ENCODE measurements at regions not wholly inside any gene's neighbourhood (a gene's known extent, or its start where the extent isn't known, plus 50 kb on each side); places are given as distances from the start of the nearest gene placed in this dataset.
A peak's percentile ranks its signal among the peaks of the same experiment; 100 is the strongest.
"Not testable (repeated sequence)": the region's sequence is repeated elsewhere in the genome, so short reads cannot be mapped to it uniquely, and the experiment has no call there.

GRCh38 chr2:53036196-53036595 lies 731.4 kb upstream of the CHAC2 start:
- DNase-seq (ENCODE audit: low read depth in 2 of 2) = peak; percentile 64

GRCh38 chr2:53035153-53035552 lies 732.5 kb upstream of the CHAC2 start:
- DNase-seq (ENCODE audit: low read depth in 2 of 2) = no peak

- peak; percentile 58 to 59 for DNase-seq (ENCODE audit: low read depth in 2 of 2)
Measured at GRCh38 chr2:53033411-53033810, 734.2 kb upstream of the CHAC2 start.

- no peak for DNase-seq (ENCODE audit: low read depth in 2 of 2)
Measured at GRCh38 chr2:53028746-53029423, 738.7 kb upstream of the CHAC2 start.

GRCh38 chr2:53028225-53028624 lies 739.4 kb upstream of the CHAC2 start:
- DNase-seq (ENCODE audit: low read depth in 2 of 2) = peak; percentile 71

- not testable (repeated sequence) for DNase-seq (ENCODE audit: low read depth in 2 of 2)
Measured at GRCh38 chr2:53022248-53022647, 745.4 kb upstream of the CHAC2 start.

- DNase-seq (ENCODE audit: low read depth in 2 of 2) = no peak
Measured at GRCh38 chr2:53021828-53022227, 745.8 kb upstream of the CHAC2 start.

- no peak for DNase-seq (ENCODE audit: low read depth in 2 of 2)
Measured at GRCh38 chr2:53021292-53021691, 746.3 kb upstream of the CHAC2 start.

GRCh38 chr2:53018825-53019425 lies 748.7 kb upstream of the CHAC2 start:
- DNase-seq (ENCODE audit: low read depth in 2 of 2) = no peak

- DNase-seq (ENCODE audit: low read depth in 2 of 2) = no peak
Measured at GRCh38 chr2:53006980-53007379, 760.6 kb upstream of the CHAC2 start.

GRCh38 chr2:53004413-53004812 lies 763.2 kb upstream of the CHAC2 start:
- DNase-seq (ENCODE audit: low read depth in 2 of 2) = no peak

GRCh38 chr2:52995424-52995823 lies 772.2 kb upstream of the CHAC2 start:
- DNase-seq (ENCODE audit: low read depth in 2 of 2) = no peak

- no peak for DNase-seq (ENCODE audit: low read depth in 2 of 2)
Measured at GRCh38 chr2:52976143-52976949, 791.3 kb upstream of the CHAC2 start.

GRCh38 chr2:52974127-52974526 lies 793.5 kb upstream of the CHAC2 start:
- no peak for DNase-seq (ENCODE audit: low read depth in 2 of 2)

GRCh38 chr2:52970642-52971041 lies 797.0 kb upstream of the CHAC2 start:
- DNase-seq (ENCODE audit: low read depth in 2 of 2) = no peak

- DNase-seq (ENCODE audit: low read depth in 2 of 2) = no peak
Measured at GRCh38 chr2:52968043-52968442, 799.6 kb upstream of the CHAC2 start.

- DNase-seq (ENCODE audit: low read depth in 2 of 2) = no peak
Measured at GRCh38 chr2:52964916-52965530, 802.6 kb upstream of the CHAC2 start.

GRCh38 chr2:52961403-52961802 lies 806.2 kb upstream of the CHAC2 start:
- DNase-seq (ENCODE audit: low read depth in 2 of 2) = no peak

GRCh38 chr2:52960881-52961280 lies 806.7 kb upstream of the CHAC2 start:
- DNase-seq (ENCODE audit: low read depth in 2 of 2) = no peak

GRCh38 chr2:52959801-52960200 lies 807.8 kb upstream of the CHAC2 start:
- DNase-seq (ENCODE audit: low read depth in 2 of 2) = no peak

GRCh38 chr2:52956766-52957165 lies 810.8 kb upstream of the CHAC2 start:
- DNase-seq (ENCODE audit: low read depth in 2 of 2) = no peak

GRCh38 chr2:52956118-52956517 lies 811.5 kb upstream of the CHAC2 start:
- DNase-seq (ENCODE audit: low read depth in 2 of 2) = no peak

Data from fibroblast of skin of left biceps (primary cell).